Prostate gland (tissue), 2 donors: ENCODE measurements at regions not wholly inside any gene's neighbourhood (a gene's known extent, or its start where the extent isn't known, plus 50 kb on each side); places are given as distances from the start of the nearest gene placed in this dataset.

Source experiments
- DNase-seq: peaks from one replicate; pipeline ENCODE4 v3.0.0-alpha.2; 2019; ENCODE audit warnings: low spot score
- H3K27ac ChIP-seq, 2 donors: fragments of 200-600 bp; sonication (generic); 2 replicates each; pipeline ENCODE4 v1.5.1; 2017 to 2019
- H3K27me3 ChIP-seq: fragments of 200-600 bp; sonication (generic); replicated peaks from 2 replicates; pipeline ENCODE4 v1.5.1; 2019; ENCODE audit not compliant: insufficient read depth
- H3K36me3 ChIP-seq, 2 donors: fragments of 200-600 bp; sonication (generic); 1 replicate in 1 of 2; 2 replicates in 1 of 2; pipeline versions ENCODE4 v1.5.1 to v1.8.1; 2017 to 2019
- H3K4me1 ChIP-seq: fragments of 200-600 bp; sonication (generic); replicated peaks from 2 replicates; pipeline ENCODE4 v1.5.1; 2019
- H3K4me3 ChIP-seq, 2 donors: fragments of 200-600 bp; sonication (generic); 2 replicates each; pipeline ENCODE4 v1.5.1; 2017 to 2019
- H3K9me3 ChIP-seq: fragments of 200-600 bp; sonication (generic); 2 replicates; pipeline ENCODE4 v1.5.1; 2017
- CTCF ChIP-seq, 4 experiments: fragments of 200-600 bp in 2 of 4; fragments of 450-650 bp in 2 of 4; sonication (generic) in 2 of 4; IDR thresholded peaks; 1 replicate in 3 of 4; 2 replicates in 1 of 4; pipeline ENCODE4 v1.5.1; 2016 to 2019; ENCODE audit warnings: antibody characterized with exemption in 4 of 4, mild to moderate bottlenecking in 2 of 4, moderate library complexity in 2 of 4
- POLR2A ChIP-seq: fragments of 450-650 bp; IDR thresholded peaks from one replicate; pipeline ENCODE4 v1.6.1; 2016; ENCODE audit warnings: antibody characterized with exemption, mild to moderate bottlenecking
- POLR2AphosphoS5 ChIP-seq: sonication (generic); formaldehyde crosslinking; IDR thresholded peaks from one replicate; pipeline ENCODE4 v1.6.1; 2017; ENCODE audit warnings: antibody characterized with exemption
- WGBS: methylation state at CpG from one replicate; pipeline ENCODE4 v1.1.5; 2018; 5-methylcytosine and 5-hydroxymethylcytosine counted together
- intact Hi-C: fragments of 100-400 bp; cut with DNase I; formaldehyde crosslinking; loops from one replicate; pipeline ENCODE4 v1.14.2; 2022

- Histone ChIP-seq H3K4me3 (no peak overlapping the region), H3K9me3 (no peaks in the 10 kb centered on the region), H3K4me1 (no peaks in the 10 kb centered on the region), H3K36me3 (no peaks in the 10 kb centered on the region), H3K27ac (no peak overlapping the region), H3K27me3 (no peaks in the 10 kb centered on the region)
- TF ChIP-seq CTCF (IDR thresholded peaks at IDR 0.05) (no peak), POLR2A (no peak), POLR2AphosphoS5 (no peak)
- no peak for DNase-seq
- intact Hi-C loops: no loop called here
- 64% methylated on average over 1 of the region's 1 CpG for WGBS
Measured at GRCh38 chr13:61192826-61193225, 222.8 kb downstream of the PCDH20 start.

GRCh38 chr13:61188057-61188456 is 227.6 kb downstream of the PCDH20 start:
- Histone ChIP-seq H3K36me3 (no peaks in the 10 kb centered on the region), H3K9me3 (no peaks in the 10 kb centered on the region), H3K27me3 (no peaks in the 10 kb centered on the region), H3K4me3 (no peak overlapping the region), H3K4me1 (no peaks in the 10 kb centered on the region), H3K27ac (no peak overlapping the region)
- WGBS: 96% methylated on average over 2 of the region's 2 CpGs
- TF ChIP-seq POLR2A: no peak
- TF ChIP-seq POLR2AphosphoS5: no peak
- no peak for TF ChIP-seq CTCF (IDR thresholded peaks at IDR 0.05)
- intact Hi-C loops: no loop called here
- DNase-seq: no peak

- Histone ChIP-seq H3K4me3 (no peak overlapping the region), H3K4me1 (no peaks in the 10 kb centered on the region), H3K36me3 (no peaks in the 10 kb centered on the region), H3K27ac (no peak overlapping the region), H3K27me3 (no peaks in the 10 kb centered on the region), H3K9me3 (no peaks in the 10 kb centered on the region)
- intact Hi-C loops: no loop called here
- TF ChIP-seq POLR2A (no peak), POLR2AphosphoS5 (no peak), CTCF (IDR thresholded peaks at IDR 0.05) (no peak)
- WGBS: 52% methylated on average over 4 of the region's 4 CpGs
- no peak for DNase-seq
Measured at GRCh38 chr13:61187471-61187870, 228.2 kb downstream of the PCDH20 start.

- 57% methylated on average over 1 of the region's 1 CpG for WGBS
Measured at GRCh38 chr13:61183670-61184069, 232.0 kb downstream of the PCDH20 start.

More at GRCh38 chr13:61183670-61184069, 232.0 kb downstream of the PCDH20 start:
- Histone ChIP-seq H3K9me3 (no peaks in the 10 kb centered on the region), H3K27me3 (no peaks in the 10 kb centered on the region), H3K36me3 (no peaks in the 10 kb centered on the region), H3K4me1 (no peaks in the 10 kb centered on the region), H3K27ac (no peak overlapping the region), H3K4me3 (no peak overlapping the region)
- intact Hi-C loops: no loop called here
- DNase-seq: no peak
- TF ChIP-seq POLR2A: no peak
- TF ChIP-seq POLR2AphosphoS5: no peak
- no peak for TF ChIP-seq CTCF (IDR thresholded peaks at IDR 0.05)
